Fibroblast of the aortic adventitia (primary cell): ENCODE measurements at regions not wholly inside any gene's neighbourhood (a gene's known extent, or its start where the extent isn't known, plus 50 kb on each side); places are given as distances from the start of the nearest gene placed in this dataset.

Experiments used
- DNase-seq: peaks from one replicate; pipeline ENCODE4 v3.0.0-alpha.2; 2010; ENCODE audit warnings: low read depth
- H3K4me3 ChIP-seq: 2 replicates; pipeline ENCODE4 v1.5.1; 2011; ENCODE audit warnings: low read depth, mild to moderate bottlenecking, control low read depth, low read length, moderate library complexity
- TF ChIP-seq, protein P1 (sequence below): IDR thresholded peaks from 2 replicates; pipeline ENCODE4 v1.5.1; 2011; ENCODE audit warnings: mild to moderate bottlenecking, low read length, control low read depth, inconsistent platforms; ENCODE audit not compliant: insufficient read depth

- no peak overlapping the region for H3K4me3 ChIP-seq
- TF ChIP-seq, protein P1, sequence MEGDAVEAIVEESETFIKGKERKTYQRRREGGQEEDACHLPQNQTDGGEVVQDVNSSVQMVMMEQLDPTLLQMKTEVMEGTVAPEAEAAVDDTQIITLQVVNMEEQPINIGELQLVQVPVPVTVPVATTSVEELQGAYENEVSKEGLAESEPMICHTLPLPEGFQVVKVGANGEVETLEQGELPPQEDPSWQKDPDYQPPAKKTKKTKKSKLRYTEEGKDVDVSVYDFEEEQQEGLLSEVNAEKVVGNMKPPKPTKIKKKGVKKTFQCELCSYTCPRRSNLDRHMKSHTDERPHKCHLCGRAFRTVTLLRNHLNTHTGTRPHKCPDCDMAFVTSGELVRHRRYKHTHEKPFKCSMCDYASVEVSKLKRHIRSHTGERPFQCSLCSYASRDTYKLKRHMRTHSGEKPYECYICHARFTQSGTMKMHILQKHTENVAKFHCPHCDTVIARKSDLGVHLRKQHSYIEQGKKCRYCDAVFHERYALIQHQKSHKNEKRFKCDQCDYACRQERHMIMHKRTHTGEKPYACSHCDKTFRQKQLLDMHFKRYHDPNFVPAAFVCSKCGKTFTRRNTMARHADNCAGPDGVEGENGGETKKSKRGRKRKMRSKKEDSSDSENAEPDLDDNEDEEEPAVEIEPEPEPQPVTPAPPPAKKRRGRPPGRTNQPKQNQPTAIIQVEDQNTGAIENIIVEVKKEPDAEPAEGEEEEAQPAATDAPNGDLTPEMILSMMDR, result no peak
- no peak for DNase-seq
Measured at GRCh38 chr16:63816276-63816675, 1305.6 kb downstream of the CDH11 start.

DNA sequence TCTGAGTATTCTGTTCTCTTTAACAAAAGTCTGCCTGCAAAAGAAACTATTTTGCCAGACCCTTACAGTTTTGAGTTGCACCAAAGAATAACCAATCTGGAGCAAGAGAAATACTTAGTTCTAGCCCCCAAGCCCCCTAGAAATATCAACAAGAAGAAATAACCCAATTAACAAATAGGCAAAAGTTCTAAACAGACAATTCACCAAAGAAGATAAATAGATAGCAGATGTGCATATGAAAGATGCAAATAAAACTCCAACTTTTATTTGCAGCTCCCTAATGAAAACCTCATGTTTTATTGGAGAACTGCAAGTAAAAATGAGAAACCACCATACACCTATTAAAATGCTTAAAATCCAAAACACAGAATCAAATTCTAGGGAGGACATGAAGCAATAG, 1308.0 kb downstream of the CDH11 start:
- no peak overlapping the region for H3K4me3 ChIP-seq
- TF ChIP-seq, protein P1, result no peak
- DNase-seq, result no peak

- no peak for DNase-seq
- TF ChIP-seq, protein P1, result no peak
- no peak overlapping the region for H3K4me3 ChIP-seq
Measured at GRCh38 chr16:63808730-63809129, 1313.1 kb downstream of the CDH11 start.

DNA sequence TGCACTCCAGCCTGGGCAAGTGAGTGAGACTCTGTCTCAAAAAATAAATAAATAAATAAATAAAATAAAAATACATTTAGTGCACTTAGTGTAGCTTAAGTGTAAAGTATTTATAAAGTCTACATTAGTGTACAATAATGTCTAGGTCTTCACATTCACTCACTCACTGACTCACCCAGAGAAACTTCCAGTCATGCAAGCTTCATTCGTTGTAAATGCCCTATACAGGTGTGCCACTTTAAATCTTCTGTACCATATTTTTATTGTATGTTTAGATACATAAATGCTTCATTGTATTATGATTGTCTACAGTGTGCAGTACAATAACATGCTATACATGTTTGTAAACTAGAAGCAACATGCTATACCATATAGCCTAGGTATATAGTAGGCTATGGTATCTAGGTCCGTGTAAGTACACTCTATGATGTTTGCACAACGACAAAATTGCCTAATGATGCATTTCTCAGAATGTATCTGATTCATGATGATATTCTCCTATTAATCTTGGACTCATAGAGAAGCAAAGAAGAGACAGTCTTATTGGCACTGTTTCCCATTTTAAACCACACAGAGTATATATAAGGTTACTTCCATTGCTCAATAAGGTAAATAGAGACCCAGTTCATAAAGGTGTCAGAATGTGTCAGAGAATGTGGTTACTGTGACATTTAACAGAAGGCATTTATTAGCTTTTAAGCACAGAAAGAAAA, 1314.9 kb downstream of the CDH11 start:
- no peak overlapping the region for H3K4me3 ChIP-seq
- TF ChIP-seq, protein P1, result no peak
- no peak for DNase-seq

GRCh38 chr16:63804126-63804525, 1317.7 kb downstream of the CDH11 start:
- DNase-seq, result no peak
- TF ChIP-seq, protein P1, result no peak
- no peak overlapping the region for H3K4me3 ChIP-seq

- no peak overlapping the region for H3K4me3 ChIP-seq
- TF ChIP-seq, protein P1, result no peak
- no peak for DNase-seq
Measured at GRCh38 chr16:63789603-63790002, 1332.3 kb downstream of the CDH11 start.

- DNase-seq, result no peak
- TF ChIP-seq, protein P1, result no peak
- no peak overlapping the region for H3K4me3 ChIP-seq
Measured at GRCh38 chr16:63787014-63787413, 1334.8 kb downstream of the CDH11 start.
